HG02852 (cell line): ENCODE measurements at regions not wholly inside any gene's neighbourhood (a gene's known extent, or its start where the extent isn't known, plus 50 kb on each side); places are given as distances from the start of the nearest gene placed in this dataset.
A peak's percentile ranks its signal among the peaks of the same experiment; 100 is the strongest.
"Not testable (repeated sequence)": the region's sequence is repeated elsewhere in the genome, so short reads cannot be mapped to it uniquely, and the experiment has no call there.

Experiments used
- ATAC-seq: cut with Tn5 transposase; IDR thresholded peaks from one replicate; pipeline ENCODE4 v1.9.1; 2021; ENCODE audit warnings: mild to moderate bottlenecking, moderate library complexity; ENCODE audit not compliant: unreplicated experiment

- no peak for ATAC-seq
These were observed 224.1 kb upstream of the ISL1 start for GRCh38 chr5:51159164-51159563.

- no peak for ATAC-seq
These were observed 223.6 kb upstream of the ISL1 start for GRCh38 chr5:51159606-51160005.

- no peak for ATAC-seq
These were observed 221.0 kb upstream of the ISL1 start for GRCh38 chr5:51162245-51162644.

- ATAC-seq: not testable (repeated sequence)
These were observed 217.6 kb upstream of the ISL1 start for GRCh38 chr5:51165621-51166020.

GRCh38 chr5:51172903-51173626, 210.2 kb upstream of the ISL1 start:
- ATAC-seq: no peak

- no peak for ATAC-seq
These were observed 201.9 kb upstream of the ISL1 start for GRCh38 chr5:51181208-51181894.

GRCh38 chr5:51185850-51186329, 197.4 kb upstream of the ISL1 start:
- ATAC-seq: no peak

GRCh38 chr5:51188001-51188591, 195.2 kb upstream of the ISL1 start:
- ATAC-seq: no peak

- no peak for ATAC-seq
These were observed 188.6 kb upstream of the ISL1 start for GRCh38 chr5:51194671-51195070.

GRCh38 chr5:51201024-51201423, 182.2 kb upstream of the ISL1 start:
- ATAC-seq: no peak

- ATAC-seq: no peak
These were observed 181.5 kb upstream of the ISL1 start for GRCh38 chr5:51201708-51202107.

- ATAC-seq: no peak
These were observed 181.1 kb upstream of the ISL1 start for GRCh38 chr5:51202161-51202560.

- ATAC-seq: peak; percentile 74
These were observed 179.7 kb upstream of the ISL1 start for GRCh38 chr5:51203598-51203997.

- ATAC-seq: no peak
These were observed 175.0 kb upstream of the ISL1 start for GRCh38 chr5:51208296-51208695.

- no peak for ATAC-seq
These were observed 168.5 kb upstream of the ISL1 start for GRCh38 chr5:51214746-51215145.

- no peak for ATAC-seq
These were observed 157.2 kb upstream of the ISL1 start for GRCh38 chr5:51225789-51226742.

- no peak for ATAC-seq
These were observed 155.2 kb upstream of the ISL1 start for GRCh38 chr5:51227963-51228470.

GRCh38 chr5:51230336-51230735, 152.9 kb upstream of the ISL1 start:
- ATAC-seq: no peak

- no peak for ATAC-seq
These were observed 140.8 kb upstream of the ISL1 start for GRCh38 chr5:51242456-51242855.

GRCh38 chr5:51250957-51251356, 132.3 kb upstream of the ISL1 start:
- ATAC-seq: not testable (repeated sequence)

- no peak for ATAC-seq
These were observed 112.0 kb upstream of the ISL1 start for GRCh38 chr5:51271261-51271660.
